ENCODE measurements at regions not wholly inside any gene's neighbourhood (a gene's known extent, or its start where the extent isn't known, plus 50 kb on each side); places are given as distances from the start of the nearest gene placed in this dataset.

DNA sequence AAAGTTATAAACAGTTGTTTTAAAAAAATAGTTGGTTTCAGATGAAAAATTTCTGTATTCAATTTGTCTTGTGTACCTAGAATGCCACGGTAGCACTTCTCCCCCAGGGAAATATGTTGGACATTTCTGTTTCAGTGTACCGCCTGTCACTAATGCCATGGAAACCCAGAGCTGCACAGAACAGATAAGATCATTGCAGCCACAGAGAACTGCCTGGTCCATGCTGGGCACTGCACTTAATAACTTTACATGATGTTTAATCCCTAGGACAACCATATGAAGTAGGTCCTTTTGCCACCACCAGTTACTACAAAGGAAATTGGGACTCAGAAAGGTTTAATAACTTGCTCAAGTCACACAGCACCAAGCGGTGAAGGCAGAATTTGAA, 253.4 kb upstream of the SRRM4 start:
- POLR2A ChIA-PET = no interaction called here
- no peaks in the 10 kb centered on the region for H3K4me1 Mint-ChIP-seq (ENCODE audit: low read depth)
- H3K27me3 Mint-ChIP-seq (ENCODE audit: low read depth) = no peaks in the 10 kb centered on the region
- H3K4me3 Mint-ChIP-seq = no peak overlapping the region
- ATAC-seq (no peak), DNase-seq (no peak)
- H3K36me3 Mint-ChIP-seq (ENCODE audit: low read depth) = no peaks in the 10 kb centered on the region
- CTCF ChIA-PET = no interaction called here
- no peaks in the 10 kb centered on the region for H3K9me3 Mint-ChIP-seq (ENCODE audit: insufficient read depth)
- H3K27ac Mint-ChIP-seq = no peak overlapping the region

- ChIA-PET POLR2A (no interaction called here), CTCF (no interaction called here)
- ATAC-seq (no peak), DNase-seq (no peak)
- Mint-ChIP-seq H3K4me3 (no peak overlapping the region), H3K9me3 (ENCODE audit: insufficient read depth) (no peaks in the 10 kb centered on the region), H3K27me3 (ENCODE audit: low read depth) (no peaks in the 10 kb centered on the region), H3K36me3 (ENCODE audit: low read depth) (no peaks in the 10 kb centered on the region), H3K4me1 (ENCODE audit: low read depth) (no peaks in the 10 kb centered on the region), H3K27ac (no peak overlapping the region)
Observed at GRCh38 chr12:118734266-118734665, 247.1 kb upstream of the SRRM4 start.

- Mint-ChIP-seq H3K27me3 (ENCODE audit: low read depth) (no peaks in the 10 kb centered on the region), H3K9me3 (ENCODE audit: insufficient read depth) (no peaks in the 10 kb centered on the region)
- CTCF ChIA-PET = no interaction called here
Observed at GRCh38 chr12:118737985-118738540, 243.3 kb upstream of the SRRM4 start.

DNA sequence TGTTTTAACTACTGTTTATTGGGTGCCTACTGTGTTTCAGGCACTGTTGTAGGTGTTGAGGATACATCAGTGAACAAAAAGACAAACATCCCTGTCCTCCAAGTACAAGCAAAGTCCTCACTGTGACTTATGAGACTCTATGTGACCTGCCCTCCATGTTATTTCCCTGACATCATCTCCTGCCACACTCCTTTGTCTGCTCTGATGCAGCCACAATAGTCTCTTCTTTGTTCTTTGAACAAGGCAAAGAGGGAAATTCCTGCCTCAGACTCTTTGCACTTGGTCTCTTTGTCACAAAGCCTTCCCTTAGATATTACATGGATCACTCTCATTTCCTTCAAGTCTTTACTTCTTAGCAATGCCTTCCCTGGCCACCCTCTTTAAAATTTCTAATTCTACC, 240.1 kb upstream of the SRRM4 start:
- no peak for ATAC-seq

More at GRCh38 chr12:118737985-118738540, 243.3 kb upstream of the SRRM4 start:
- Mint-ChIP-seq H3K4me3 (no peak overlapping the region), H3K27ac (no peak overlapping the region), H3K36me3 (ENCODE audit: low read depth) (no peaks in the 10 kb centered on the region), H3K4me1 (ENCODE audit: low read depth) (no peaks in the 10 kb centered on the region)
- DNase-seq = no peak
- ATAC-seq = no peak
- POLR2A ChIA-PET = no interaction called here

GRCh38 chr12:118742431-118742830, 238.9 kb upstream of the SRRM4 start:
- Mint-ChIP-seq H3K36me3 (ENCODE audit: low read depth) (no peaks in the 10 kb centered on the region), H3K4me3 (no peak overlapping the region), H3K27ac (no peak overlapping the region), H3K27me3 (ENCODE audit: low read depth) (no peaks in the 10 kb centered on the region), H3K4me1 (ENCODE audit: low read depth) (no peaks in the 10 kb centered on the region), H3K9me3 (ENCODE audit: insufficient read depth) (no peaks in the 10 kb centered on the region)
- no peak for DNase-seq
- POLR2A ChIA-PET = no interaction called here
- CTCF ChIA-PET = no interaction called here
- ATAC-seq = no peak

More for the DNA sequence above, 240.1 kb upstream of the SRRM4 start:
- H3K4me1 Mint-ChIP-seq (ENCODE audit: low read depth) = no peaks in the 10 kb centered on the region
- H3K4me3 Mint-ChIP-seq = no peak overlapping the region
- no peaks in the 10 kb centered on the region for H3K27me3 Mint-ChIP-seq (ENCODE audit: low read depth)
- ChIA-PET CTCF (no interaction called here), POLR2A (no interaction called here)
- H3K27ac Mint-ChIP-seq = no peak overlapping the region
- no peaks in the 10 kb centered on the region for H3K9me3 Mint-ChIP-seq (ENCODE audit: insufficient read depth)
- no peak for DNase-seq
- no peaks in the 10 kb centered on the region for H3K36me3 Mint-ChIP-seq (ENCODE audit: low read depth)

- no peaks in the 10 kb centered on the region for H3K27me3 Mint-ChIP-seq (ENCODE audit: low read depth)
- no peak for ATAC-seq
- H3K4me1 Mint-ChIP-seq (ENCODE audit: low read depth) = no peaks in the 10 kb centered on the region
- DNase-seq = no peak
- no peak overlapping the region for H3K27ac Mint-ChIP-seq
- H3K36me3 Mint-ChIP-seq (ENCODE audit: low read depth) = no peaks in the 10 kb centered on the region
- POLR2A ChIA-PET = no interaction called here
- no peak overlapping the region for H3K4me3 Mint-ChIP-seq
- CTCF ChIA-PET = no interaction called here
- H3K9me3 Mint-ChIP-seq (ENCODE audit: insufficient read depth) = no peaks in the 10 kb centered on the region
Observed at GRCh38 chr12:118743896-118744700, 237.2 kb upstream of the SRRM4 start.

DNA sequence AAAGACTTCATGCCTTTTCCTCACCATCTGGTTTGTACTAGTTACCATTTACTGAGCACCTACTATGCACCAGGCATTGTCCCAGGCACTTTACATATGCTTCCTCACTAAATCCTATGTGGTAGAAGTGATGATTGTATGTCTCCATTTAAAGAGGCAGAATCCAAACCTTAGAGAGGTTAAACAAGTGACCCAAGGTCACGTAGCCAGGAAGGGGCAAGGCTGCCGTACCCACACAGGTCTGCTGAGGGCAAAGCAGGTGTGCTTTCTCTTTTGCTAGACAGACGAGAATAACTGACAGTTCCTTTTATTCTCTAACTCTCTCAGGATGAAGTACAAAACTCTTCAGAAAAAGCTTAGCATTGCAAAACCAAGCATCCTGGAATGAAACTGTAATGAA, 235.2 kb upstream of the SRRM4 start:
- H3K4me1 Mint-ChIP-seq (ENCODE audit: low read depth) = no peaks in the 10 kb centered on the region

GRCh38 chr12:118746960-118747359, 234.4 kb upstream of the SRRM4 start:
- Mint-ChIP-seq H3K36me3 (ENCODE audit: low read depth) (no peaks in the 10 kb centered on the region), H3K27me3 (ENCODE audit: low read depth) (no peaks in the 10 kb centered on the region), H3K9me3 (ENCODE audit: insufficient read depth) (peaks cover 4% of the 10 kb centered on the region), H3K4me3 (no peak overlapping the region), H3K4me1 (ENCODE audit: low read depth) (no peaks in the 10 kb centered on the region), H3K27ac (no peak overlapping the region)
- ATAC-seq (no peak), DNase-seq (no peak)
- CTCF ChIA-PET = no interaction called here
- POLR2A ChIA-PET = no interaction called here

More for the DNA sequence above, 235.2 kb upstream of the SRRM4 start:
- Mint-ChIP-seq H3K27me3 (ENCODE audit: low read depth) (no peaks in the 10 kb centered on the region), H3K4me3 (no peak overlapping the region), H3K27ac (no peak overlapping the region), H3K9me3 (ENCODE audit: insufficient read depth) (peaks cover under 1% of the 10 kb centered on the region), H3K36me3 (ENCODE audit: low read depth) (no peaks in the 10 kb centered on the region)
- DNase-seq (no peak), ATAC-seq (no peak)
- ChIA-PET CTCF (no interaction called here), POLR2A (no interaction called here)

- Mint-ChIP-seq H3K4me1 (ENCODE audit: low read depth) (no peaks in the 10 kb centered on the region), H3K9me3 (ENCODE audit: insufficient read depth) (peaks cover 4% of the 10 kb centered on the region), H3K27ac (no peak overlapping the region), H3K36me3 (ENCODE audit: low read depth) (no peaks in the 10 kb centered on the region), H3K27me3 (ENCODE audit: low read depth) (no peaks in the 10 kb centered on the region), H3K4me3 (no peak overlapping the region)
- CTCF ChIA-PET = no interaction called here
- DNase-seq = no peak
- POLR2A ChIA-PET = no interaction called here
- no peak for ATAC-seq
Observed at GRCh38 chr12:118747771-118748170, 233.6 kb upstream of the SRRM4 start.

DNA sequence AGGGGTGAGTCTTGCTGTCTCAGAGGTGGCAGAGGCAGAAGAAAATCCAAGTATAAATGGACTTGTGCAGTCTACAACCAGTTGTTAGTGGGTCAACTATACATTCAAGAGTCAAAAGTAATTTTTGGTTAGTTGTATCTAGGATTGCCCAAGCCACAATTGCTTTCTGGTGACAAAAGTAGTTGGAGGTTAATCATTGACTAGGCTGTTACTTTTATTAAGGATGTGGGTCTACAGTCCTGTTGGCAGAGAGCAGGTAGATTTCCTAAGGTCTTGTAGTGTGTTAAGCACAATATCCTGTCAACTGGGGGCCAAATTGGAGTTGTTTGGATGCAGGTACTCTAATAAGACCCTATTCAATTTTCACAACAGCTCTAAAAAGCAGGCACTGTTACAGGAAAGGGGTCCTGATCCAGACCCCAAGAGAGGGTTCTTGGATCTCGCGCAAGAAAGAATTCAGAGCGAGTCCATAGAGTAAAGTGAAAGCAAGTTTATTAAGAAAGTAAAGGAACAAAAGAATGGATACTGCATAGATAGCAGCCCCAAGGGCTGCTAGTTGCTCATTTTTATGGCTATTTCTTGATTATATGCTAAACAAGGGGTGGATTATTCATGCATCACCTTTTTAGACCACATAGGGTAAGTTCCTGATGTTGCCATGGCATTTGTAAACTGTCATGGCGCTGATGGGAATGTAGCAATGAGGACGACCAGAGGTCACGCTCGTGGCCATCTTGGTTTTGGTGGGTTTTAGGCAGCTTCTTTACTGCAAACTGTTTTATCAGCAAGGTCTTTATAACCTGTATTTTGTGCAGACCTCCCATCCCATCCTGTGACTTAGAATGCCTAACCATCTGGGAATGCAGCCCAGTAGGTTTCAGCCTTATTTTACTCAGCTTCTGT, 232.6 kb upstream of the SRRM4 start:
- no peak overlapping the region for H3K4me3 Mint-ChIP-seq
- no peaks in the 10 kb centered on the region for H3K4me1 Mint-ChIP-seq (ENCODE audit: low read depth)
- H3K9me3 Mint-ChIP-seq (ENCODE audit: insufficient read depth) = peaks cover 4% of the 10 kb centered on the region
- POLR2A ChIA-PET = no interaction called here
- no peaks in the 10 kb centered on the region for H3K27me3 Mint-ChIP-seq (ENCODE audit: low read depth)
- no peak overlapping the region for H3K27ac Mint-ChIP-seq
- no peaks in the 10 kb centered on the region for H3K36me3 Mint-ChIP-seq (ENCODE audit: low read depth)
- CTCF ChIA-PET = no interaction called here
- ATAC-seq (no peak), DNase-seq (no peak)

GRCh38 chr12:118749646-118750045, 231.7 kb upstream of the SRRM4 start:
- no peaks in the 10 kb centered on the region for H3K36me3 Mint-ChIP-seq (ENCODE audit: low read depth)
- CTCF ChIA-PET = no interaction called here
- POLR2A ChIA-PET = no interaction called here
- H3K4me3 Mint-ChIP-seq = no peak overlapping the region
- H3K27ac Mint-ChIP-seq = no peak overlapping the region
- H3K27me3 Mint-ChIP-seq (ENCODE audit: low read depth) = no peaks in the 10 kb centered on the region
- ATAC-seq = no peak
- H3K4me1 Mint-ChIP-seq (ENCODE audit: low read depth) = no peaks in the 10 kb centered on the region
- DNase-seq = no peak
- H3K9me3 Mint-ChIP-seq (ENCODE audit: insufficient read depth) = peaks cover 4% of the 10 kb centered on the region

GRCh38 chr12:118750666-118751065, 230.7 kb upstream of the SRRM4 start:
- DNase-seq (no peak), ATAC-seq (no peak)
- no peaks in the 10 kb centered on the region for H3K36me3 Mint-ChIP-seq (ENCODE audit: low read depth)
- POLR2A ChIA-PET = no interaction called here
- H3K27ac Mint-ChIP-seq = no peak overlapping the region
- peaks cover 4% of the 10 kb centered on the region for H3K9me3 Mint-ChIP-seq (ENCODE audit: insufficient read depth)
- H3K4me3 Mint-ChIP-seq = no peak overlapping the region
- H3K27me3 Mint-ChIP-seq (ENCODE audit: low read depth) = no peaks in the 10 kb centered on the region
- H3K4me1 Mint-ChIP-seq (ENCODE audit: low read depth) = no peaks in the 10 kb centered on the region
- CTCF ChIA-PET = no interaction called here

All from activated CD8-positive, alpha-beta T cell treated with anti-CD3 and anti-CD28 coated beads, Interleukin-2, amount 10 ng/mL, durations not matched to agents 7 days and 5 days (primary cell).